Neural cell (in vitro differentiated cells): ENCODE measurements at regions not wholly inside any gene's neighbourhood (a gene's known extent, or its start where the extent isn't known, plus 50 kb on each side); places are given as distances from the start of the nearest gene placed in this dataset.
A peak's percentile ranks its signal among the peaks of the same experiment; 100 is the strongest.

Experiments
- H2AFZ ChIP-seq: fragments of 200-600, 300-800 bp; sonication (generic), shearing (Covaris generic); 2 replicates; pipeline ENCODE4 v1.6.0; 2014; ENCODE audit warnings: low read depth, mild to moderate bottlenecking, antibody characterized with exemption, low read length, moderate library complexity
- H3F3A ChIP-seq: fragments of 200-600 bp; shearing (Covaris generic); 2 replicates; pipeline ENCODE4 v1.6.1; 2016; ENCODE audit warnings: mild to moderate bottlenecking, moderate library complexity, mixed read lengths, antibody characterized with exemption, low read length; ENCODE audit not compliant: insufficient read depth, poor library complexity, severe bottlenecking
- H3K27ac ChIP-seq: fragments of 200-600, 300-800 bp; sonication (generic), shearing (Covaris generic); 2 replicates; pipeline ENCODE4 v1.5.1; 2014; ENCODE audit warnings: mild to moderate bottlenecking, low read length, moderate library complexity
- H3K27me3 ChIP-seq: fragments of 300-800, 200-600 bp; sonication (generic), shearing (Covaris generic); 2 replicates; pipeline ENCODE4 v1.6.0; 2014; ENCODE audit warnings: mild to moderate bottlenecking, low read depth, low read length, moderate library complexity; ENCODE audit not compliant: insufficient read depth
- H3K36me3 ChIP-seq: fragments of 300-800, 200-600 bp; sonication (generic), shearing (Covaris generic); 2 replicates; pipeline ENCODE4 v1.5.1; 2014; ENCODE audit warnings: mild to moderate bottlenecking, antibody characterized with exemption, low read length, moderate library complexity; ENCODE audit not compliant: insufficient read depth
- H3K4me2 ChIP-seq: fragments of 300-800, 200-600 bp; sonication (generic), shearing (Covaris generic); 2 replicates; pipeline ENCODE4 v1.6.0; 2014; ENCODE audit warnings: mild to moderate bottlenecking, low read length
- H3K4me3 ChIP-seq: fragments of 300-800, 200-600 bp; sonication (generic), shearing (Covaris generic); 2 replicates; pipeline ENCODE4 v1.5.1; 2014; ENCODE audit warnings: mild to moderate bottlenecking, low read length, moderate library complexity
- H3K79me2 ChIP-seq: fragments of 200-600 bp; shearing (Covaris generic); replicated peaks from 2 replicates; pipeline ENCODE4 v1.6.0; 2014; ENCODE audit warnings: mild to moderate bottlenecking, low read length, moderate library complexity; ENCODE audit not compliant: insufficient read depth
- H3K9ac ChIP-seq: fragments of 300-800, 200-600 bp; sonication (generic), shearing (Covaris generic); 2 replicates; pipeline ENCODE4 v1.6.1; 2016; ENCODE audit warnings: mild to moderate bottlenecking, low read length, mixed read lengths
- H3K9me2 ChIP-seq: fragments of 200-600 bp; shearing (Covaris generic); 2 replicates; pipeline ENCODE4 v1.6.1; 2016; ENCODE audit warnings: mild to moderate bottlenecking, low read length, mixed read lengths; ENCODE audit not compliant: insufficient read depth
- H3K9me3 ChIP-seq: fragments of 200-600, 300-800 bp; sonication (generic), shearing (Covaris generic); 2 replicates; pipeline ENCODE4 v1.6.1; 2016; ENCODE audit warnings: mild to moderate bottlenecking, mixed run types, low read length, moderate library complexity, mixed read lengths
- H4K20me1 ChIP-seq: fragments of 200-600 bp; shearing (Covaris generic); 2 replicates; pipeline ENCODE4 v1.6.1; 2016; ENCODE audit warnings: mild to moderate bottlenecking, mixed run types; ENCODE audit not compliant: insufficient read depth
- CTCF ChIP-seq: fragments of 450-650 bp; IDR thresholded peaks from 2 replicates; pipeline ENCODE4 v1.5.1; 2014; ENCODE audit warnings: antibody characterized with exemption, mild to moderate bottlenecking, moderate library complexity; ENCODE audit not compliant: poor library complexity, severe bottlenecking
- EP300 ChIP-seq: fragments of 450-650 bp; conservative IDR thresholded peaks from 2 replicates; pipeline ENCODE4 v1.6.1; 2014; ENCODE audit warnings: antibody characterized with exemption, mild to moderate bottlenecking, moderate library complexity; ENCODE audit not compliant: poor library complexity, severe bottlenecking
- EZH2 ChIP-seq: fragments of 200-600, 300-800 bp; shearing (Covaris generic), sonication (generic); IDR thresholded peaks from 2 replicates; pipeline ENCODE4 v1.6.1; 2014; ENCODE audit warnings: antibody characterized with exemption, low read length, borderline replicate concordance, mild to moderate bottlenecking; ENCODE audit not compliant: insufficient read depth, poor library complexity, severe bottlenecking
- MXI1 ChIP-seq: fragments of 450-650 bp; conservative IDR thresholded peaks from 2 replicates; pipeline ENCODE4 v1.6.1; 2014; ENCODE audit warnings: antibody characterized with exemption, mild to moderate bottlenecking; ENCODE audit not compliant: poor library complexity, severe bottlenecking
- POLR2AphosphoS5 ChIP-seq: IDR thresholded peaks from 2 replicates; pipeline ENCODE4 v1.6.1; 2012
- RAD21 ChIP-seq: fragments of 450-650 bp; conservative IDR thresholded peaks from 2 replicates; pipeline ENCODE4 v1.6.1; 2014; ENCODE audit warnings: antibody characterized with exemption, mild to moderate bottlenecking, moderate library complexity
- REST ChIP-seq: IDR thresholded peaks from 2 replicates; pipeline ENCODE4 v1.6.1; 2012; ENCODE audit warnings: borderline replicate concordance
- SMC3 ChIP-seq: fragments of 450-650 bp; conservative IDR thresholded peaks from 2 replicates; pipeline ENCODE4 v1.6.1; 2014; ENCODE audit warnings: antibody characterized with exemption, mild to moderate bottlenecking, moderate library complexity; ENCODE audit not compliant: poor library complexity
- TAF1 ChIP-seq: IDR thresholded peaks from 2 replicates; pipeline ENCODE4 v1.6.1; 2012; ENCODE audit warnings: low read depth

GRCh38 chr5:121533814-121534213 is 317.9 kb upstream of the FTMT start:
- H4K20me1 ChIP-seq = no peaks in the 10 kb centered on the region
- TF ChIP-seq TAF1 = no peak
- TF ChIP-seq EP300 = no peak
- TF ChIP-seq REST = no peak
- TF ChIP-seq SMC3 = no peak
- TF ChIP-seq MXI1 = no peak
- TF ChIP-seq CTCF = no peak
- TF ChIP-seq RAD21 = no peak
- TF ChIP-seq POLR2AphosphoS5 = no peak
- TF ChIP-seq EZH2 = no peak
- no peak overlapping the region for H3K27ac ChIP-seq
- H3K4me3 ChIP-seq = no peak overlapping the region
- no peaks in the 10 kb centered on the region for H3K79me2 ChIP-seq
- no peaks in the 10 kb centered on the region for H3K9me2 ChIP-seq
- no peak overlapping the region for H3K9ac ChIP-seq
- H2AFZ ChIP-seq = no peak overlapping the region
- H3K27me3 ChIP-seq = no peaks in the 10 kb centered on the region
- no peaks in the 10 kb centered on the region for H3F3A ChIP-seq
- no peaks in the 10 kb centered on the region for H3K9me3 ChIP-seq
- H3K36me3 ChIP-seq = no peaks in the 10 kb centered on the region
- H3K4me2 ChIP-seq = no peak overlapping the region

GRCh38 chr5:121550989-121551388 is 300.7 kb upstream of the FTMT start:
- Histone ChIP-seq H3K9me2 (no peaks in the 10 kb centered on the region), H3K9ac (no peak overlapping the region), H3K36me3 (no peaks in the 10 kb centered on the region), H3F3A (no peaks in the 10 kb centered on the region), H3K4me3 (no peak overlapping the region), H3K27me3 (no peaks in the 10 kb centered on the region), H3K4me2 (no peak overlapping the region), H4K20me1 (no peaks in the 10 kb centered on the region), H2AFZ (no peak overlapping the region), H3K9me3 (no peaks in the 10 kb centered on the region), H3K27ac (no peak overlapping the region), H3K79me2 (no peaks in the 10 kb centered on the region)
- TF ChIP-seq POLR2AphosphoS5 = peak; percentile 59
- TF ChIP-seq EP300 = peak; percentile 88
- no peak for TF ChIP-seq SMC3
- no peak for TF ChIP-seq EZH2
- TF ChIP-seq TAF1 = no peak

- Histone ChIP-seq H3K9me2 (no peaks in the 10 kb centered on the region), H3K36me3 (no peaks in the 10 kb centered on the region), H3K4me2 (no peak overlapping the region), H3K27ac (no peak overlapping the region), H3K9ac (no peak overlapping the region), H3K79me2 (no peaks in the 10 kb centered on the region), H3K4me3 (no peak overlapping the region), H4K20me1 (no peaks in the 10 kb centered on the region), H3K27me3 (no peaks in the 10 kb centered on the region), H2AFZ (no peak overlapping the region), H3F3A (no peaks in the 10 kb centered on the region), H3K9me3 (no peaks in the 10 kb centered on the region)
- no peak for TF ChIP-seq REST
- TF ChIP-seq SMC3 = no peak
- no peak for TF ChIP-seq EP300
- TF ChIP-seq RAD21 = no peak
- TF ChIP-seq MXI1 = no peak
Observed at GRCh38 chr5:121559832-121560231, 291.9 kb upstream of the FTMT start.
